ENCODE measurements at regions not wholly inside any gene's neighbourhood (a gene's known extent, or its start where the extent isn't known, plus 50 kb on each side); places are given as distances from the start of the nearest gene placed in this dataset.

DNA sequence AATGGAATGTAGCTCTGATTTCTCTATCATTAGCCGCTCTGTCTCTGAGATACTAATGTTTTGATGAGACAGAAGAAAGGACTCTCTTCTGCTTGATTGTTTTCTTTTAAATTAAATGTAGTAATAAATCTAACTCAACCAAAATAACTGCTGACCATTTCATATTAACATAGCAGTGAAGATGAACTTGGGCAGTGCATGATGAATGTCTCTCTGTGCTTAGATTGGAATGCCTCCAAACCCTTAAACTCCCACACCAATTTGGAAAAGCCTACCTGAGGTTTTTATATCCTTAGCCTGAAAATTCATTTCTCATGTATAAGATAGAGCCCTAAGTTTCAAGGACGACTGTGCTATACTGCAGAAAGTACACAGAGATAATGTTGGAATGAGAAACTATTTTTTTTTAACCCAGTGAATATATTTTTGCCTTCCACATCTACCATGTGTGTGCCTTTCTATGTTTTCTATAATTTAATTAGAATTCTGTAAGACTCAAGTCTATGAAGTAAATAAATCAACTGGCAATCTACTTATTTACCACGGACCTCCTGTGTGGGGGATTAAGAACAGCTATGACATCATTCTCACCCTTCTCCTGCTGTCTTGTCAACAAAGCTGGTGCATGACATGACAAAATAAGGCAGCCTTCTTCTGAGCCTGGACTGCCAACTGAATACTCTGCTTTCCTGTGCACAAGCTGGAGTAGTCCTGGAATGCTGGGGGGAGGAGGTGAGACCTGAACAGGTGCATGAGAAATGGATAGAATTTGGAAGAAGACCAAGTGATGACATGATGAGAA, 155.5 kb downstream of the FGF9 start:
- Histone ChIP-seq H3K79me2 (ENCODE audit: control insufficient read depth in 1 of 2, insufficient read depth in 2 of 2, low read length in 2 of 2) (no peaks in the 10 kb centered on the region), H3K18ac (ENCODE audit: extremely low read depth, low read length) (no peak overlapping the region), H4K5ac (ENCODE audit: insufficient read length, low read depth, low read length) (no peak overlapping the region), H3K4me3 (ENCODE audit: extremely low read depth in 1 of 4, insufficient read depth in 2 of 4, low read depth in 3 of 4, low read length in 4 of 4) (no peak overlapping the region), H3K14ac (ENCODE audit: insufficient read length) (no peak overlapping the region), H3K27me3 (replicated peaks in 1 of 4; ENCODE audit: control insufficient read depth in 3 of 4, extremely low read depth in 1 of 4, insufficient read depth in 3 of 4, low read length in 3 of 4) (no peaks in the 10 kb centered on the region), H2BK5ac (ENCODE audit: low read depth, low read length) (no peak overlapping the region), H3K56ac (replicated peaks; ENCODE audit: insufficient read length, low read depth, low read length) (no peak overlapping the region), H2BK15ac (ENCODE audit: low read length) (no peak overlapping the region), H2BK120ac (replicated peaks; ENCODE audit: low read depth, low read length) (no peak overlapping the region), H3K4me1 (replicated peaks in 1 of 4; ENCODE audit: control insufficient read depth in 3 of 4, insufficient read depth in 4 of 4, low read length in 3 of 4) (no peaks in the 10 kb centered on the region), H4K8ac (ENCODE audit: extremely low read depth, insufficient read depth, low read length) (no peak overlapping the region), H4K91ac (replicated peaks; ENCODE audit: insufficient read length, low read length) (no peak overlapping the region), H2BK20ac (ENCODE audit: low read length) (no peak overlapping the region), H3K23ac (ENCODE audit: insufficient read length) (no peak overlapping the region), H4K20me1 (replicated peaks in 1 of 2; ENCODE audit: control insufficient read depth in 1 of 2, insufficient read depth in 2 of 2, low read length in 2 of 2) (no peaks in the 10 kb centered on the region), H3K36me3 (ENCODE audit: control insufficient read depth in 2 of 4, insufficient read depth in 4 of 4, low read length in 3 of 4) (no peaks in the 10 kb centered on the region), H3K23me2 (ENCODE audit: low read depth, low read length) (no peaks in the 10 kb centered on the region), H3K9ac (replicated peaks in 1 of 4; ENCODE audit: extremely low read depth in 1 of 4, low read depth in 3 of 4, low read length in 3 of 4) (no peak overlapping the region), H3K4ac (replicated peaks; ENCODE audit: insufficient read length, low read depth, low read length) (no peak overlapping the region), H2AFZ (ENCODE audit: low read length) (no peak overlapping the region), H3K9me3 (ENCODE audit: insufficient read depth in 2 of 2, low read depth in 1 of 2, low read length in 1 of 2) (no peaks in the 10 kb centered on the region), H3K79me1 (ENCODE audit: low read depth, low read length) (no peaks in the 10 kb centered on the region), H2AK5ac (ENCODE audit: low read depth, low read length) (no peak overlapping the region), H3K4me2 (ENCODE audit: insufficient read depth in 1 of 2, low read depth in 2 of 2, low read length in 2 of 2) (no peak overlapping the region), H2BK12ac (ENCODE audit: low read depth, low read length) (no peak overlapping the region), H3K27ac (ENCODE audit: low read depth, low read length) (no peak overlapping the region)
- ChIA-PET POLR2A (ENCODE audit: partially characterized antibody) (no interaction called here), CTCF (ENCODE audit: partially characterized antibody) (interaction anchor here (1.3 kb wide), 1 partner anchor 14 kb away, joined by 3 read pairs; no protein-coding TSS in a partner anchor)
- 85% methylated on average over 3 of the region's 3 CpGs; no CpG with 5 or more reads in 1 of the 2 experiments for WGBS, 2 experiments (ENCODE audit: extremely low coverage in 1 of 2, insufficient coverage in 1 of 2, insufficient read length in 1 of 2, insufficient replicate concordance in 2 of 2, low coverage in 1 of 2, low lambda C conversion rate in 2 of 2, missing lambda C conversion rate in 1 of 2)
- FAIRE-seq (no peak), DNase-seq (ENCODE audit: low read depth in 1 of 2, low spot score in 2 of 2) (no peak)
- no peak for TF ChIP-seq RFX5 (IDR thresholded peaks at IDR 0.05; ENCODE audit: borderline replicate concordance, low read depth, low read length)
- no peak for TF ChIP-seq CTBP2 (IDR thresholded peaks at IDR 0.05; ENCODE audit: borderline replicate concordance, insufficient read depth, insufficient read length, low read length)
- no peak for TF ChIP-seq ASH2L (IDR thresholded peaks at IDR 0.05; ENCODE audit: low read length)
